Hematopoietic multipotent progenitor cell treated with erythropoietin and hydrocortisone succinate and interleukin-3 and kit ligand, for 15 days (in vitro differentiated cells): ENCODE measurements at regions not wholly inside any gene's neighbourhood (a gene's known extent, or its start where the extent isn't known, plus 50 kb on each side); places are given as distances from the start of the nearest gene placed in this dataset.

Source experiments
- DNase-seq: peaks from one replicate; pipeline ENCODE4 v3.0.0-alpha.2; 2015; ENCODE audit warnings: low spot score

DNA sequence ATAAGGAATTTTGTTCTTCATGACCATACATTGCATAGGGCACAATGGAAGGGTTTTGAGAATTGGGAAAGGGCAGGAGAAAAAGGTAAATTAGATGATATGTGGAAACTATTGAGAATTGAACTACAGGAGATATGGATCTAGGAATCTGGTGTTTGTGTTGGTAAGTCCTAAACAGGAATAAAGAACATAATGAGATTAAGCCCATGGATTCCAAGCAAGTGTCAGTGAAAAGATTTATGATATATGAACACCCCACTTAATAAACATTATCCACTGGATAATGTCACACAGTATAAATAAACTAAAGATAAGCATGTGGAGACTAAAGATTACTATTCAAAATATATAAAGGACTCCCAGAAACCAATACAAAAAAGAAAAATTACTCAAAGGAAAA is 98.2 kb downstream of the TNFSF18 start:
- no peak for DNase-seq

DNA sequence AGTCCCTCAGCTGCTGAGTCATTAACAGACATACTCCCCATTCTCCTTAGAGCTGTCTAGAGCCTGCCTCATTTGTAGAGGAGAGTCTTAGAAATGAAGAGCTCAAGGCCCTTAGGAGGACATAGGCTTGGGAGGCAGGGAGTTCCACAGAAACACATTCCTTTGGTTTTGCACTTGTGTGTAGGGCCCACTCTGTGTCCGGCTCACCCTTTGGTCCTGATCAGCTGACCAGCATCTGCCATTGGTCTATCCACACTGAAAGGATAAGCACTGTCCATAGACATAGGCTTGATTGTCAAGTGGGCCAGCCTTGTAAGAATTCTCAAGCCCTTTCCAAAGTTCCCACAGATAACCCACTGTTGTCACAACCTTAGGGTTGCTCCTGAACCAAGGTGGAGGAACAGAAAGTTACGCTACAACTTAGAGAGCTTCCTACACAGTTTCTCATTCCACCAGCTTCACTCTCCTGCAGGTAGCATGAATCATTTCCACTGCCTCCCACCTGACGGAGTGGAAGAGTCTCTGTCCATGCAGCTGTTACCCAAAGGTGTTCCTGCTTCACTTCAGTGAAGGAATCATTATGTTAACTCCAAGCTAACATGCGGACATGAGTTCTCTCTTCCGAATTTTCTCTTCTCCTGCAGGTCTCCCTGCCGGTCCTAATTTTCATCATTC is 96.1 kb downstream of the TNFSF18 start:
- no peak for DNase-seq

DNA sequence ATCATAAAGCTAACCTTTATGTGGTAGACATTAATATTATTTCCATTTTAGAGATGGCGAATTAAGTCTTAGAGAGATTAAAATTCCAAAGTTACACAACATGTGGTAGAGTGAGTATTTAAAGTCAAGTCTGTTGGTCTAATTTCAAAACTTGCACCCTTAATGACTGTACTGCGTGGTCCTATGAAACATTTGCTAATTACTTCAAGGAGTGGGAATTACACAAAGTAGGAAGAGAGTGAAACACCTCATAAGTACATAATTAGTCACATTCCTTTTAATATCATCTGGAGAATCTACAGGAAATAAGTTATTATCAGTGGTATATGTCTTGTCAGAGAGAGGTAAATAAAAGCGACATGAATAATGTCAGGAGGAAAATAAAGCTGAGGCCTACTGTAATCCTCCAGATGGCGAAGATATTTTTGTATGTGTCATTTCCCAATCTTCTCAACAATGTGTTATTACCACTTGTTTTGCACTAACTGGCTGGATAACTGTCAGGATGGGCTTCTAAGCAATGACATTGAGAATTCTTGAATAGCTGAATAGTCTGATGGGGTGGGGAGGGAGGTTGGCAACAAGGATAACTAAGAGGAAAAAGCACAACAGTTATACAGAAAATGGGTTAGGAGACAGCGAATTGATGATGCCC is 95.5 kb downstream of the TNFSF18 start:
- DNase-seq, result no peak

DNA sequence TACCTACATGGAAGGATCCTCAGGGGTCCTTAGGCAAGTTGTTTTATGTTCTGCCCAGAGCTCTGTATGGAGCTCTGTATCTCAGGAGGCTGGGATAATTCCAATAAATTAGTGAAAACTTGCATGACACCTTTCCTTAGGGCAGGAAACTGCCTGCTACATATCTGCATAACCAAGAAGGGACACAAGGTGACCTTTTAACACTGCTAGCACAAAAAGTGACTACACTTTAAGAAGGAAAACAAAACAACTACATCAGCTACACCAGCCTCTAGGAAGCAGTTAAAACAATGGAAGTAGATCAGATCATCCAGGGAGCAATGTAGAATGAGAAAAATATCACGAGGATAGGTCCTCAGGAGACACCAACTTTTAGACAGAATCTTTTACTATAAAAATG is 93.9 kb downstream of the TNFSF18 start:
- no peak for DNase-seq

DNA sequence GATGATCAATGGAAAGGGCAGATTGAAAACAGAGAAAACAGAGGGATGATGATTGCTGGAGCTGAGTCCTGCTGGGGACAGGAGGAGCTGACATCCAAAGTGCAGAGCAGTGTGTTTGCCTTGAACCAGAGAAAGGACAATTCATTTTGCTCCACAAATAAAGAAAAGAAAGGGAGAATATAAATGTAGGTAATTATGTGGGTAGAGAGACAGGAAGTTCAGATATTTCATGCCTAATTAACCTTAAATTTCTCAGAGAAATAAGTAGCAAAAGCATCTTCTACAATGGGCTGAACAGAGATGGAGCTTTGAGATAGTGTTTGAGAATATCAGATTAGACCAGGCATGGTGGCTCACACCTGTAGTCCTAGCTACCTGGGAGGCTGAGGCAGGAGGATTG is 93.2 kb downstream of the TNFSF18 start:
- DNase-seq, result no peak

DNA sequence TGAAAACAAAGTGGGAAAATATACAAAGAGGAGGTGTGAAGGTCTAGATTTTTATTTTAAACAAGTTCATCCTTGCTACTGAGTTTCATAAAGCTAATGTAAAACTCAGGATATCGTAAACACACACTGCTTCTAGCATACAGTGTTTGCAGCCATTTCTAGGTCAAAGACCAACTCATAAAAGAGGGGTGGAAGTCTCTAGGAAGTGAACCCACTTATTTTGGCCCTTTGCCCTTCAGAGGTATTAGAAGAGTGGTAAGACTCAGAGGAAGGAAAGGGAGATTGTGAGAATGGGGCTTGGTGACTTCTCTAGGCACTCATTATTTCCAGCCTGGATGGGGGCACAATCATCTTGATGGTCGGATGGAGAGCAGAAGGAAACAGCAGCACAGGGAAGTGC is 91.2 kb downstream of the TNFSF18 start:
- no peak for DNase-seq

DNA sequence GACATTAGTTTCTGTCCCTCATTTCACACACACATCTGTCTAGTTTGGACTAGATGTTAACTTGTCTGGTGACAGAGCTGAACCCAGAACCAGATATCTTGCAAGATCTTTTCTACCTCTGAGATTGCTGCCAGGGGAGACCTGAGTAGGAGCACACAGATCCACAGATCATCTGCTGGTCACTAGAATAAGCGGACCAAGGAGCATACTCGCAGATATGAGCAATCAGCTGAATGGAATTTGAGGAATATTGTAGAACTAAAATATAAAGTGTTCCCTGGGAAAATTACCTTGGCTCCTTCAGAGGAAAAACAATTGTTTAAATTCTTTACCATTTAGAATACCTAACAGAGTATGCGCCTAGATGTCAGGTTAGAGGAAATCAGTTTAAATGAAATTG is 90.7 kb downstream of the TNFSF18 start:
- DNase-seq, result no peak

DNA sequence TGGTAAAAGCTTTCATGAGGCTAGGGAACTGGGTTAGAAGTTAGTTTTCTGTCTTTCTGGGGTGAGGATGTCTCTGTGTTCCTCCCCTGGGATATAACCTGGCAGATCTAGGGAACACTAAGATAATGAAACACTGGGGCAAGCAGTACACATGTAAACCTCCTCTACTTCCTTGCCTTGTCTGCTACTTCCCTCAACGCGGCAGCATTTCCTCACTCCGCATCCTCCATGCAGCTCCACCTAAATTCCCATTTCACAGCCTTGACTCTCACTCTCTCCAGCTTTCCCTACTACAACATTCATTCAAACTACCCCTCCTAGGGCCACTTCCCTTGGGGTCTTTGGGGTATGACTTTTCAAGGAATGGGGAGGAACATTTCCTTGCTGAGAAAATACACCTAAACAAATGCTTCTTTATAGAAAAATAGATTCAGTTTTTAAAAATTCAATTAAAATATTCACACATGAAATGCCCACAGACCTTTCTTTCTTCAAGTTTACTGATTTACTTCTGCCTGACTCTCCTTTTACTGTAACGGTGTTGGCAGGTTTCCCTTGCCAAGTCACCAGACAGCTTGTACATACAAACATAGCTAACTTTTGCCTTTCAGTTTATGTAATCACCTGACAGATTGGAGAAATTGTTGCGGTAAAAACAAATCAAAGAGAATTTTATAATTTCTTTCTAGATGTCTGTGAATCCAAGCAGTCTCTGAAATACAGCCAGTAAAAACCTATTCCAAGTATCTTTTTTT is 90.1 kb downstream of the TNFSF18 start:
- no peak for DNase-seq

DNA sequence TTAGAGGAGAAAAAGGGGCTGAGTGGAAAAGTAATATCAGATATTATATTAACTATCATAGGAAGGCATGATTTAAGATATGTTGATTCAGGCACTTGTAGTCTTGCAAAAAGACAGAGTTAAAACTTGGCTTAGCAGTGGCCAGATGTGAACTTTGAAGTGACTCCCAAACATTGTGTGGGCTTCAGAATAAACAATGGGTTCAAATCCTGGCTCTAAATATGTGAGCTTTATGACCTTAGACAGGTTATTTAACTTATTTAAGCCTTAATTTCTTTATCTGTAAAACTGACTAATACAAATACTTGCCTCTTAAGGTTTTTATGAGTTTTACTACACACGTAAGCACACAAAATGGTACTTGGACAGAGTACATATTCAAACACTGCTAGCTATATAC is 85.9 kb downstream of the TNFSF18 start:
- DNase-seq, result no peak

DNA sequence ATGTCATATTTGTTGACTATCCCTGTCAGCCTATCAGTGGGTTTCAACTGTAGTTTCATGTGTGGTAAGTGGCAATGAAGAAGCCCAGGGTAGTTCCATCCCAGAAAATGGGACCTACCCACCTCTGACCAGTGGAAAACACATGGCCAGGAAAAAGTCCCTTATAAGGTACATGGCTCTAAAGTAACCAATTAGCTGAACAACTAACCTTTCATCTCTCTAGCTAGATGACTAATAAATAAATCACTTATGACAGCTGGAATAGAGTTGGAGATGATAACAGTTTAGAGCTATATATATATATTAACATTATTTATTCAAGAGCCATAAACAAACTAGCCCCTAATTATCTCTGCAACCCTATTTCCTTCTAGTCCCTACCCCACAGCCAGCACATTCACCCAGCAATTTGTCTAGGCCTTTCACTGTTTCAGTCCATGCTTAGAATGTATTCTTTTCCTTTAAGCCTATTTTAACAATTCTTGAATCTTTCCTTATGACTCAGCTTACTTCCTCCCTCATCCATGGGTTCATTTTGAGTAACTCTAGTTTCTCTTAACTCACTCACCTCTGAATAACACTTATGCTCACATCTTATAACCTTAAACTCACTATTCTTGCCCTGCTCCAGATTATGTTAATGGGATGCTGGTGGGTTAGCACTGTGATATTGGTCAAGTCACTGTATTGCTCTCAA is 83.7 kb downstream of the TNFSF18 start:
- no peak for DNase-seq

DNA sequence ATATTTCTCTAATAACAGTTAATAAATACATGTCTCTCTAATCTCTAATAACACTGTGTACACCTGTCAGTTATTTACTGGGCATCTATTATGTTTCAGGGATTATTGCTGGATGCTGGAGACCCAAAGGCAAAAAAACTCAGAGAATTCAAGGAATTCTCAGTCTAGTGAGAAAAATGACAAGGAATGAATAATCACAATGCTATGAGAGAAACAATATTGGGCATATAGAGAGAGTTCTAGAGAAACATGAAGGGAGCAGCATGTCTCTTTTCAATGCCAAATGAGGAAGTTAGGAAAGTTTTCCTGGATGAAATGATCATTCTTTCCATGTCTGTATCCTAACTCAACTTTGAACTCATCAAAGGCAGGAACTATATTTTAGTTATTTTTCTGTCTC is 82.8 kb downstream of the TNFSF18 start:
- no peak for DNase-seq

DNA sequence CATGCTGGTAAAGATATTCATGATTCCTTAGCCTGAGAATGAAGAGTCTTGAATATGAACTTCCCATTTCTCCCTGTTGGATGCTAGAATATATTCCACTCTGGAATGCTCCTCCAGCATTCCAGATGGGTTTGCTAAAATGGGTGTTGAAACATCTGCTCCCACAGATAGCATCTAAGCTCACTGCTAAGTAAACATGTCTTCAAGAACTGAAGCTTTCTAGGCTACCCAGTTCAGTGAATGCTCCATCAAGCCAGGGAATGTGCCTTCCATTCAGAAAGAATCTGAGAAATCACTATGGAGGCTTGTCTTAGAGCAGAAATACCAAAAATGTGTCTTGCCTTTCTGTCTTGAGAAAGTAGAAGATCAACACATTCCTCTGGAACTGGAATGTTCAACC is 81.1 kb downstream of the TNFSF18 start:
- DNase-seq, result no peak

DNA sequence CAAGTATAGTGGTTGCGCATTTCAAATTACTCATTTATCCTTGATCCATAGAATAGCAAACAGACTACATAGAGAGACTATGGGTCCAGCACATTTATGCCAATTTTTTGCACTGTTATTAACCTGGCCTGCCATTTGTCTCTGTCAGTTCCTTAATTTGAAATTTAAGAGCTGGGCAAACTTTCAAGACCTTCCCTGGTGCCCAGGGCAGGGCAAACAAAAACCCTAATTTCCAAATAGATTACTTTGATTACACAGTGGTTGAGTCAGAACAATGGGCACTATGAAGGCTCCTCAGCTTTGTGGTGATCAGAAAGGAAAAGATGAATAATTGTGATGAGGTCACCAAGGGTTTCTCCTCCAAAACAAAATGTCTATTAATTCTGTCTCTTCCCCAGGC is 80.6 kb downstream of the TNFSF18 start:
- DNase-seq, result no peak

DNA sequence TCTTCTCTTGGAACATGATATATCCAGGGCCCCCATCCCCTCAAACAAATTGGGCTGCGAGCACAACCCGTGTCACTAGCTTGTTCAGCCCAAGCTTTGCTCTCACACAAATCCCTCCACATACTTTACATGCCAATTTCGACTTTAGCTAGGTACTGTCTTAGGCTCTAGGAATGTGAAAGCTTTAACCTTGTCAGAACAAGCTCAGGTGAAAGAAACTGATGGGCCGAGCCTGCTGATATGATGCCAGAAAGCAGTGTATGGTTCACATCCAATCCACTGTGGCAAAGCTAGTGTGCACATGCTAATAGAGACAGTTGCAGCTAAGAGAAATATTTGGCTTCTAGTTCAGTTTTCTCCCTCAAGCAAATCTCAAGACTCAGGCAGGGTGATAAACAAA is 79.5 kb downstream of the TNFSF18 start:
- no peak for DNase-seq

DNA sequence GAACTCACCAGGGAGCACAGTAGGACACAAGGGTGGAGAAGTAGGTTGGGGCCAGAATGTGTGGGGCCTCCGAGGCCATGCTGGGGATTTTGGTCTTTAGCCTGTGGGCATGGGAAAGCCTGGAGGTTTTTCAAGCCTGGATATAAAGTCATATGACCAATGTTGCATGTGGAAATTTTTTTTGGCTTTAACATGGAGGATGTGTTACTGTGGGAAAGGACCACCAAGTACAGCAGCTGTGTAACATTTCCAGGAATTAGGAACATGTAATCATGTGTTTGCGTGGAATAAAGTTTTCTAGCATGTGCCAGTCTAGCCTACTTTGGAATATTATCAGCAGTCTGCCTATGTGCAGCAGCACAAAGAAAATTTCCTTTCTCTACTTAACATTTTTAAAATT is 78.5 kb downstream of the TNFSF18 start:
- no peak for DNase-seq

DNA sequence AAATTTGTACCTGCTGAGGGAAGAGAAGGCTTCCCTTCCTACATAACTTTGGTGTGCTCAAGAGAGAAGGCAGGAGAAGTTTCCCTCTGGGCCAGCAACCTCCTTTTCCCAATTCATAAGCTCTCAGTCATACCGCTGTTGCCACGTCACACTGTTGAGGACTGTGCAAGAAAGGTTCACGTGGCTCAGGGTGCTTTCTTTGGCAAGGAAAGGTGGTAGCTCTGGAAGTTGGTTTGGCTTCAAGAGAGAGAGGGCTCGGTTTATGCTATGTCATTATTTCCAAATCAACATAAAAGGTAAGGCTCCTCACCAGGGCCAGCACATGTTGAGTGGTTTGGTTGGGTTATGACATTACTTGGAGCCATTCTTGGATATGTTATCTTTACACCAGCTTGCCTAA is 77.3 kb downstream of the TNFSF18 start:
- no peak for DNase-seq

DNA sequence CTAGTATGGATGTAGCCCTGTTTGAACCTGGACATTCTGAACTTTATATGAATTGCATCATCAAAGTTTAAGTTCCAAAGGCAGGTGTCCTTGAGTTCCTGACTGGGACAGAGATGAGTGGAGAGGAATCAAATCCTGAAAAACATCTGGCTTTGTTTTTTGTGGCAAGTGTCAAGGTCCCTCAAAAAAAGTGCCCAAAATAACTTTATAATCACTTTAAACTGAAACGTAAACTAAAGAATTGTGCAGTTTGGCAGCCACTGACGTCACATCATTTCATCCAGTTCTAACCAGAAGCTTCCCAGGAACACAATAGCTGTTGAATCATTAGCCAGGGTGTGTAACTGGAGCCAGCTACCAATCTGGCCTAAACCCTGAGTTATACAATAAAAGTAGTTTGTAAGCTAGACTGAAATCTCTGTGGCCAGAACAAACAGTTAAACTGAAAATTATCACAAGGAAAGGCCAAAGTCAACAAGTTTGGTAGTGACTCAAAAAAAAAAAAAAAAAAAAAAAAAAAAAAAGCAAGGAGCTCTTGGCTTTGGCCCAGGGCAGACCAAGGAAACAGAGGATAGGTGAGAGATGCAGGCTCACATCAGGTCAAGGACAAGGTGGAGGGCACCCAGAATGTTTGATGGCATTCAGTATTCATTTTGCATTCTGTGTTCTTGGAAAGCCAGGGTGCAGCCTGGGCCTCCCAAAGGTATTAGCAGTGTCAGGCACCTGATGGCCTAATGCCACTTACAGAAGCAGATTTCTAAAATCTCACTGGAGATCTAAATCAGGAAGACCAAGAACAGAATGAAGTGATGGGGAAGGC is 74.3 kb downstream of the TNFSF18 start:
- DNase-seq, result no peak

DNA sequence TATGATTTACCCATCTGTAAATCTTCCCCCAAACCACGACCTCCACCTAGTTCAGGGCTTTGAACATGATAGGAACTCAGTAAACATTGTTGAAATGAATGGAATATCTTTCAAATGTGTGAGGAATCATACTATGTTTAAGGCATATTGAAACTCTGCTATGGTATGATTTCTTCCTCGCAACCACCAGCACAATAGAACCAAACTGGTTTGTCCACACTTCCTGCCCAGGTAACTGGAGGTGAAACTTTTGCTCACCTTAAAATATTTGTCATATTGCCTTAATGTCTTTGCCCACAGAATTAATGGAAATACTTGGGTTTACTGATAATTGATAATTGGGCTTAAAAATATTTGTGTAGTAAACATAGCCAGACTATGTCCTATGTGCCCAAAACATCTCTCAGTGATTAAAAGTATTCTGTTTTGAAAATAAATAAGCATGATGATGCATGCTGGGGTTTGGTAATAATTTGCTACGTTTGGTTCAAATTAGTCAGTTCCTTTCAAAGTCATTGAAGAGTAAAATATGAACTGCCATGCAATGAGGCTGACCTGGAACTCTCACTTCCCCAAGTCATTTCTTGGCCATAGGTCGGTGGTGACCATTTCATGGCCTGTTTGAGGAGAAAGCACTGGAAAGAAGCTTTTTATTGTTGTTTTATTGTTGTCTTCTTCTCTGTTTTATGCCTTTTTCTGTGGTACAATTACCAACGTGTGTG is 73.3 kb downstream of the TNFSF18 start:
- no peak for DNase-seq

DNA sequence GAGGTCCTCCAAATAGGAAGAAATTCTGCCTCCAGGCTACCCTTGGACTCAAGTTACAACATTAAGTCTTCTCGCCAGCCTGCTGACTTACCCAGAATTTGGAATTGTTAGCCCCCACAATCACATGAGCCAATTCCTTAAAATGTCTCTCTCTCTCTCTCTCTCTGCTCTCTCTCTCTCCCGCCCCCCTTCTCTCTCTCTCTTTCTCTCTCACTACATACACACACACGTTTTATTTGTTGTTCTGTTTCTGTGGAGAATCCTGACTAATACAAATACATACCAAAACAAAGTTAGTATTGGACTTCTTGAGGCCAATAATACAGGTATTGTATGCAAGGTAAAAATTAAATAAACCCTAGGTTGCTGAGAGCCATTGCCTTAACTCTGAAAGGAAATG is 72.1 kb downstream of the TNFSF18 start:
- DNase-seq, result no peak

DNA sequence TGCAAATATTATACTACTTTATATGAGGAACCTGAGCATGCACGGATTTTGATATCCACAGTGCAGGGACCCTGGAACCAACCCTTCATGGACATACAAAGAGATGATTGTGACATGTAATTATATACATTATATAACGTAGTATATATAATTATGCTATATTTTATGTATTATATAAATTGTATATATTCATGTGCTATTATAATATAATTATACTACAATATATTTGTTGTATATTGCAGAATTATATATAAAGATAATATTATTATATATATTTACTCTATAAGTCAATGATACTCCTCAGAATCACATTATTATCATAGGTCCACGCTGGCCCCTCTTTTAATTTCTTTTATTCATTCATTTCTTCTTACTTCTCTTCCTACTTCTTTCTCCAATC is 70.9 kb downstream of the TNFSF18 start:
- DNase-seq, result no peak

DNA sequence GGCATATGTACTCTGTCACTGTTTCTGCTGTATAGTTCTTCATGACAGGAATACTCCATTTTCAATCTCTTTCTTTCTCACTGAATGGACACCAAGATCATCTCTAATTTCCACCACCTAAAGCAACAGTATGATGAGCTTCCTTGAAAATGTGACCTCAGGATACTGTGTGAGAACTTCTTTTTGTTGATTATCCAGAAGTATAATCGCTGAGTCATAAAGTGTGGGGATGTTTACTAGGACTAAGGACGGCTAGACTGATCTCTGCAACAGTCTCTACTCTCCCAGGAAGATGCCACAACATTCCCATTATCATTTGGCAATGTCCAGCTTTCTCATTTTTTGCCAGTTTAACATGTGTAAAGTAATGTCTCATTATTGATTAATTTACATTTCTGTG is 70.3 kb downstream of the TNFSF18 start:
- DNase-seq, result no peak
